Gastroesophageal sphincter (tissue), 4 donors: ENCODE measurements at regions not wholly inside any gene's neighbourhood (a gene's known extent, or its start where the extent isn't known, plus 50 kb on each side); places are given as distances from the start of the nearest gene placed in this dataset.

Experiments
- ATAC-seq: fragments of 150-250 bp; one replicate; pipeline ENCODE4 v1.9.1; 2016; ENCODE audit warnings: mild to moderate bottlenecking, moderate library complexity
- H3K27ac ChIP-seq, 4 donors: fragments of 200-600 bp; sonication (generic) in 3 of 4; 1 replicate in 3 of 4; 2 replicates in 1 of 4; pipeline ENCODE4 v1.5.1; 2016 to 2019
- H3K27me3 ChIP-seq: fragments of 200-600 bp; sonication (generic); one replicate; pipeline ENCODE4 v1.5.1; 2019
- H3K36me3 ChIP-seq, 2 donors: fragments of 200-600 bp; sonication (generic); one replicate each; pipeline ENCODE4 v1.5.1; 2019; ENCODE audit warnings: control low read depth in 1 of 2
- H3K4me1 ChIP-seq, 3 donors: fragments of 200-600 bp; sonication (generic); 1 replicate in 2 of 3; 2 replicates in 1 of 3; pipeline ENCODE4 v1.5.1; 2016 to 2019; ENCODE audit warnings: control low read depth in 2 of 3
- H3K4me3 ChIP-seq, 2 donors: fragments of 200-600 bp; sonication (generic); one replicate each; pipeline ENCODE4 v1.5.1; 2019; ENCODE audit warnings: mild to moderate bottlenecking in 1 of 2, moderate library complexity in 1 of 2
- H3K9me3 ChIP-seq, 3 donors: fragments of 200-600 bp; sonication (generic); one replicate each; pipeline ENCODE4 v1.5.1; 2017 to 2019; ENCODE audit warnings: control low read depth in 2 of 3
- EP300 ChIP-seq: sonication (generic); formaldehyde crosslinking; IDR thresholded peaks from one replicate; pipeline ENCODE4 v1.6.1; 2017; ENCODE audit warnings: antibody characterized with exemption, mild to moderate bottlenecking
- POLR2A ChIP-seq, 2 donors: fragments of 450-650 bp; IDR thresholded peaks; one replicate each; pipeline ENCODE4 v1.6.1; 2017; ENCODE audit warnings: antibody characterized with exemption in 2 of 2, mild to moderate bottlenecking in 2 of 2, moderate library complexity in 1 of 2
- POLR2AphosphoS5 ChIP-seq: sonication (generic); formaldehyde crosslinking; IDR thresholded peaks from one replicate; pipeline ENCODE4 v1.6.1; 2017; ENCODE audit warnings: antibody characterized with exemption
- WGBS, 2 donors: methylation state at CpG; one replicate each; pipeline ENCODE4 v1.1.5; 2018; ENCODE audit warnings: low coverage in 1 of 2; 5-methylcytosine and 5-hydroxymethylcytosine counted together
- TF ChIP-seq, protein P1 (sequence below), 4 experiments: fragments of 200-600 bp in 2 of 4; fragments of 450-650 bp in 2 of 4; sonication (generic) in 1 of 4; IDR thresholded peaks; one replicate each; pipeline ENCODE4 v1.5.1; 2017 to 2019; ENCODE audit warnings: antibody characterized with exemption in 4 of 4, mild to moderate bottlenecking in 2 of 4, moderate library complexity in 2 of 4

DNA sequence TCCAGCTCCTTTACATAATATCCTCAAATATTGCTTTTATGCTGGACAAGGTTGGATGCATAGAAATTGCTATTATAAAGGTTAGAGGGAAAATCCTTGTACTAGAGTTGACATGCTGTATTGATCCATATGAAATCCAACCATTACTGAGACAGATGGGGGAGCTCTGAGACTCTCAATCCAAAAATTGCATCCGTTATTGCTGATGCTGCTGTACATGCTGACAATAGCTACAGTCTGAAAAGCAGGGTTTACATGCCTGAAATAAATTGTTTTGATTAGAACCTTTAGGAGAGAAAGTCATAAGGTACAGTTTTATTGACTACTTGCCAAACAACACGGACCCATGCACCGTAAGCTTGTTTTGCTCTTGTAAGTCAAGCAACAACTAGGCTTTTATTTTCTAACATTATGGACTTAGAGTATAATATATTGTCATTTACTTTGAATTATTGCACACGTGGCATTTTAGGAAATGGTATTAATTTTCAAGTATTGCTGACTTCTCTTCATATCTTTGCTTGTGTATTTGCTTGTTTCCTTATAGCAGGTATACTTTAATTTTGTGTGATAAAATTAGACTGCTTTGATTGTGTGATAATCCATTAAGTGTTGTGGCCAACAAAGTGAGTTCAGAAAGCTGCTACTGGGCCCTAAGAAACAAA is 1365.2 kb downstream of the STIM2 start:
- Histone ChIP-seq H3K27me3 (no peaks in the 10 kb centered on the region), H3K9me3 (no peaks in the 10 kb centered on the region), H3K36me3 (no peaks in the 10 kb centered on the region), H3K4me1 (no peaks in the 10 kb centered on the region), H3K4me3 (no peak overlapping the region), H3K27ac (no peak overlapping the region)
- ATAC-seq = no peak
- TF ChIP-seq POLR2AphosphoS5 (no peak), POLR2A (IDR thresholded peaks at IDR 0.05) (no peak), EP300 (no peak)
- TF ChIP-seq, protein P1, sequence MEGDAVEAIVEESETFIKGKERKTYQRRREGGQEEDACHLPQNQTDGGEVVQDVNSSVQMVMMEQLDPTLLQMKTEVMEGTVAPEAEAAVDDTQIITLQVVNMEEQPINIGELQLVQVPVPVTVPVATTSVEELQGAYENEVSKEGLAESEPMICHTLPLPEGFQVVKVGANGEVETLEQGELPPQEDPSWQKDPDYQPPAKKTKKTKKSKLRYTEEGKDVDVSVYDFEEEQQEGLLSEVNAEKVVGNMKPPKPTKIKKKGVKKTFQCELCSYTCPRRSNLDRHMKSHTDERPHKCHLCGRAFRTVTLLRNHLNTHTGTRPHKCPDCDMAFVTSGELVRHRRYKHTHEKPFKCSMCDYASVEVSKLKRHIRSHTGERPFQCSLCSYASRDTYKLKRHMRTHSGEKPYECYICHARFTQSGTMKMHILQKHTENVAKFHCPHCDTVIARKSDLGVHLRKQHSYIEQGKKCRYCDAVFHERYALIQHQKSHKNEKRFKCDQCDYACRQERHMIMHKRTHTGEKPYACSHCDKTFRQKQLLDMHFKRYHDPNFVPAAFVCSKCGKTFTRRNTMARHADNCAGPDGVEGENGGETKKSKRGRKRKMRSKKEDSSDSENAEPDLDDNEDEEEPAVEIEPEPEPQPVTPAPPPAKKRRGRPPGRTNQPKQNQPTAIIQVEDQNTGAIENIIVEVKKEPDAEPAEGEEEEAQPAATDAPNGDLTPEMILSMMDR (IDR thresholded peaks at IDR 0.05) = no peak
- WGBS, 2 donors = 53 to 71% methylated on average over 4 of the region's 4 CpGs

DNA sequence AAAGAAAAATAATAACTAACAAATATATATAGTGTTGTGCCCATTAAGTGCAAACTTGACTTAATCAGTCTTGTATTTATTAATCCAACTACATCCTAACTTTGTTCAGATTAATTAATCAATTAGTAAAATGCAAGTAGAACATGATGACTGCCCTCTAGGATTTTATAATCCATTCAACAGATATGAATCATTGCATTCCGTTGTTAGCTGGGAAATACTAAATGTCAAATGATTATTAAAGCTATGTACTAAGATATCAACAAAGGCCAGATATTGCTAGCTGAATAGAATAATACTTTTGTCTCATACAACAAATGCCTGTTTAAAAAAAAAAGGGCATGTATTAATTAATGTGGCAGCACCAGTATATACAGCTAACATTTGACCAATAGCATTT is 1366.3 kb downstream of the STIM2 start:
- Histone ChIP-seq H3K27ac (no peak overlapping the region), H3K4me1 (no peaks in the 10 kb centered on the region), H3K4me3 (no peak overlapping the region), H3K9me3 (no peaks in the 10 kb centered on the region), H3K27me3 (no peaks in the 10 kb centered on the region), H3K36me3 (no peaks in the 10 kb centered on the region)
- ATAC-seq = no peak
- TF ChIP-seq EP300 (no peak), POLR2AphosphoS5 (no peak), POLR2A (IDR thresholded peaks at IDR 0.05) (no peak)
- TF ChIP-seq, protein P1 (IDR thresholded peaks at IDR 0.05) = no peak
- 20 to 38% methylated on average over 1 of the region's 1 CpG for WGBS, 2 donors

DNA sequence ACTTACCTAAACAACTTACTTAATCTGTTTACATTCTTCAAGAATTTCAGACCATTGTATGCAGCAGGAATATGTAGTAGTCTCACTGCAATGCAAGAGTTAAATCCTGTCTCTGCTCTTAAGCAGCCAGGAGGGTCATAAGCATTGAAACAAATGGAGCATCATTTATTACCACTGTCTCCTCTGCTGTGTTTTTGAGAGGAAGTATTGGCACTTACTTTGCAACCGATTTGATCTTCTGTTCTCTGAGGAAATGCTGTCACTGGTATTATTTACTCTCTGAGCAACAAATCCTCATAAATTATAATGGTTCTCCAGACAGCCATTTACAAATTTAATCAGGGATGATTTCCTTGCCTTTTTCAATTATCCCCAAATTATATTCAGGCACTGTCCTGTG is 1367.1 kb downstream of the STIM2 start:
- TF ChIP-seq POLR2AphosphoS5 = no peak
- no peak for TF ChIP-seq EP300
- no peak for TF ChIP-seq POLR2A (IDR thresholded peaks at IDR 0.05)
- TF ChIP-seq, protein P1 (IDR thresholded peaks at IDR 0.05) = no peak
- no peak overlapping the region for H3K27ac ChIP-seq
- WGBS, 2 donors = 32 to 36% methylated on average over 1 of the region's 1 CpG
- no peak for ATAC-seq
- H3K4me3 ChIP-seq = no peak overlapping the region
- H3K4me1 ChIP-seq = no peaks in the 10 kb centered on the region
- H3K9me3 ChIP-seq = no peaks in the 10 kb centered on the region
- H3K36me3 ChIP-seq = no peaks in the 10 kb centered on the region
- H3K27me3 ChIP-seq = no peaks in the 10 kb centered on the region

GRCh38 chr4:28228561-28229491 is 1368.2 kb downstream of the STIM2 start:
- H3K4me1 ChIP-seq = no peaks in the 10 kb centered on the region
- H3K4me3 ChIP-seq = no peak overlapping the region
- no peak for TF ChIP-seq EP300
- TF ChIP-seq, protein P1 (IDR thresholded peaks at IDR 0.05) = no peak
- TF ChIP-seq POLR2A (IDR thresholded peaks at IDR 0.05) = no peak
- no peak for TF ChIP-seq POLR2AphosphoS5
- H3K27ac ChIP-seq = no peak overlapping the region
- H3K9me3 ChIP-seq = no peaks in the 10 kb centered on the region
- no peaks in the 10 kb centered on the region for H3K36me3 ChIP-seq
- no peaks in the 10 kb centered on the region for H3K27me3 ChIP-seq
- WGBS, 2 donors = 17 to 46% methylated on average over 1 of the region's 1 CpG
- no peak for ATAC-seq

DNA sequence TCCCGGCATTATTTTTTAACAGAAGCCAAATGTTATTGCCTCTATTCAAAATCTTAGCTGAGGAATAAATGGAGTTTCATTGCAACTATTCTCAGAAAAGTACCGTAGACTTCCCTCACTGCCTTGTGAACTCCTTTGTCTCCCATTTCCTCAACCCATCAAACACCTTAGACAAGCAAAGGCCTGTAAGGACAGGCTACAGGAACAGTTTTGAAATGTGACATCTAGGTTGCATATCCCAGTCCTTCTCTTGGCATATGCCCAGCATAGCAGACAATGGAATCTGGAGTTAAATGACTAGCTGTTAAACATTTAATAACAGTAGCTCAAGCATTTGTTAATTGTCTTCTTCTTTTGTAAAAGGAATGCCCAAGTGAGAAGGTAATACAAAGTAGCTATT is 1371.7 kb downstream of the STIM2 start:
- Histone ChIP-seq H3K9me3 (no peaks in the 10 kb centered on the region), H3K27ac (no peak overlapping the region), H3K36me3 (no peaks in the 10 kb centered on the region), H3K27me3 (no peaks in the 10 kb centered on the region), H3K4me3 (no peak overlapping the region), H3K4me1 (no peaks in the 10 kb centered on the region)
- ATAC-seq = no peak
- TF ChIP-seq POLR2A (IDR thresholded peaks at IDR 0.05) (no peak), EP300 (no peak), POLR2AphosphoS5 (no peak)
- TF ChIP-seq, protein P1 (IDR thresholded peaks at IDR 0.05) = no peak
- 76 to 92% methylated on average over 2 of the region's 2 CpGs for WGBS, 2 donors
